Astrocyte of the spinal cord (primary cell): ENCODE measurements at regions not wholly inside any gene's neighbourhood (a gene's known extent, or its start where the extent isn't known, plus 50 kb on each side); places are given as distances from the start of the nearest gene placed in this dataset.

Experiments used
- DNase-seq: peaks from one replicate; pipeline ENCODE4 v3.0.0; 2011; ENCODE audit warnings: low read depth, low spot score
- H3K4me3 ChIP-seq: 2 replicates; pipeline ENCODE4 v1.5.1; 2011; ENCODE audit warnings: low read depth, mild to moderate bottlenecking, low read length, moderate library complexity
- CTCF ChIP-seq: IDR thresholded peaks from 2 replicates; pipeline ENCODE4 v1.5.1; 2012; ENCODE audit warnings: low read depth, mild to moderate bottlenecking, low read length, inconsistent platforms
- in situ Hi-C: cut with HindIII; loops from 2 replicates; pipeline ENCODE4 v1.10.0; 2017; ENCODE audit warnings: low sequenced_read_pairs

GRCh38 chr7:68411742-68412141 lies 1186.5 kb upstream of the AUTS2 start:
- no peak for TF ChIP-seq CTCF
- DNase-seq = no peak
- no peak overlapping the region for H3K4me3 ChIP-seq
- in situ Hi-C loops = no loop called here

DNA sequence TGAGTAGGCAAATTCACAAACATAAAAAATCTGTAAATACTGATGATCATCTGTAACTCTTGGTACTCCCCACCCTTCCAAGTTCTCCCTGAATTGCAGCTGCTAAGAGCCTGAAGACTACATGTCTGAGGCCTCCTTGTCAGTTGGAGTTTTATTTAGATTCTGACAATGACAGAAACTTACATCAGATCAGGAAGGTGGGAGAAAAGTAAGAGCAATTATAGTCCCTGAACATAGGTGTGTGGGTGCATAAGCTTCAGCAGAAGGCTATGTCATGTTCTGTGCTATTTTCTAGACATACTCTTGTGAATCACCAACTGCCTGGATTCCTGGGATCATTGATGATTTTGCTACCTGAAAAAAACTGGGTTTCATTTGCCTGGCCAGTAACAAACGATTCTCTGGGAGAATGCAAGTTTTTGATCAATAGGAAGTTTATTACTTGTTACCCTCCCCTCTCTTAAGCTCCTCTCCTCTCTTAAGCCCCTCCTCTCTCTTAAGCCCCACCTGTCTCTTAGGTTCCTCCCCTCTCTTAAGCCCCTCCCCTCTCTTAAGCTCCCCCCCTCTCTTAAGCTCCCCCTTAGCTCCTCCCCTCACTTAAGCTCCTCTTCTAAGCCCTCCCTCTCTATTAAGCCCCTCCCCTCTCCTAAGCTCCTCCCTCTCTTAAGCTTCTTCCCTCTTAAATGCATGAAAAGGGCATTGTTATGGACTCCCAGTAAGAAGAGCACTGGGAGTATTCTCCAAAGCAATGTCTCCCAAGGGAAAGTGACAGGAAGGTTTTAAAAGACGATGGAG lies 1183.4 kb upstream of the AUTS2 start:
- in situ Hi-C loops = no loop called here
- no peak for TF ChIP-seq CTCF
- no peak overlapping the region for H3K4me3 ChIP-seq
- no peak for DNase-seq

GRCh38 chr7:68417002-68417401 lies 1181.3 kb upstream of the AUTS2 start:
- no peak for DNase-seq
- in situ Hi-C loops = no loop called here
- H3K4me3 ChIP-seq = no peak overlapping the region
- TF ChIP-seq CTCF = no peak

DNA sequence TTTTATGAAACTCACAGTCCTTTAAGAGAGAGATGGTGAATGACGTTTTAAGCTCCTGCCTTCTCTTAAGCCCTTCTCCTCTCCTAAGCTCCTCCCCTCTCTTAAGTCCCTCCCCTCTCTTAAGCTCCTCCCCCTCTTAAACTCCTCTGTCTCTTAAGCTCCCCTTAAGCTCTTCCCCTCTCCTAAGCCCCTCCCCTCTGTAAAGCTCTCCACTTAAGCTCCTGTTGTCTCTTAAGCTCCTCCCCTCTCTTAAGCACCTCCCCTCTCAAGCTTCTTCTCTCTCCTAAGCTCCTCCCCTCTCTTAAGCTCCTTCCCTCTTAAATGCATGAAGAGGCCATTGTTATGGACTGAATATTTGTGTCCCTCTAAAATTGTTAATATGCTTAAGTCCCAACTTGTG lies 1180.6 kb upstream of the AUTS2 start:
- no peak overlapping the region for H3K4me3 ChIP-seq
- no peak for DNase-seq
- in situ Hi-C loops = no loop called here
- no peak for TF ChIP-seq CTCF

DNA sequence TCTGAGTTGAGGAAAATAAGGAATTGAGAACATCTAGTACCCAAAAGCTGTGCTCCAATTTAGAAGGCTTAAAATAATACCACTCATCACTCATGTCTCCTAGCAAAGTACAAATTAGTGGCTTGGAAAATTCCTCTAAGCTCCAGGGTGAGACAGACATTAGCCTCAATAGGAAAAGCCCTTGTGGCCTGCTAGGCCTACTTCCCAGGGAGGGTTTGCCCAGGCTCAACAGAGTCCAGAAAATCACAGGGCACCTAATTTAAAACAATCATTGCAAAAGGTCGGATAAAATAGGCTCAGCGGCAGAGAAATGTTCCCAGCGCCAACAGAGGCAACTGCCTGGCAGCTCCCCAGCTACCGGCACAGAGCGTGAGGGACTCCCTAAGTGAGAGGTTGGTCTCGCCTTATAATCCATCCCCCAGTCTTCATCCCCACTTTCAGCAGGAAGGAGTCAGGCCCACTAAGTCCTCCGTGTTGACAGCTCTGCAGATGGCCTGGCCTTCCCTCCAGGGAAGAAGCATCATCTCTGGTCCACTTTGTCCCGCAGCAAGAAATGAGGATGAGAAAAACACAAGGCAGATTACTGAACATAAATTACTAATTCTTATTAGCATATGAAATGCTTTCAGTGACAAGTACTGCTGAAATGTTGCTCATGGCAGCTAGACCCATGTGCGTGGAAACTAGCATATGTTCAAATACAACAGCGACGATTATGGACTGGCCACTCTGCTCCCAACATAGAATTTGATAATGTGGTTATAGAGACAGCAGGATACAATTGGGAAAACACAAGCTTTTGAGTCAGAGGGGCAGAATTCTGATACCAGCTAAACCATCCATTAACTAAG lies 1177.7 kb upstream of the AUTS2 start:
- in situ Hi-C loops = no loop called here
- no peak for DNase-seq
- H3K4me3 ChIP-seq = no peak overlapping the region
- no peak for TF ChIP-seq CTCF

GRCh38 chr7:68421712-68422111 lies 1176.6 kb upstream of the AUTS2 start:
- in situ Hi-C loops = no loop called here
- TF ChIP-seq CTCF = no peak
- H3K4me3 ChIP-seq = no peak overlapping the region
- no peak for DNase-seq
